GM12872 (cell line): ENCODE measurements at regions not wholly inside any gene's neighbourhood (a gene's known extent, or its start where the extent isn't known, plus 50 kb on each side); places are given as distances from the start of the nearest gene placed in this dataset.

Source experiments
- CTCF ChIP-seq: IDR thresholded peaks from 3 replicates; pipeline ENCODE4 v1.5.1; 2011; ENCODE audit warnings: low read depth, mild to moderate bottlenecking, low read length, moderate library complexity; ENCODE audit not compliant: insufficient read depth

GRCh38 chr4:186790630-186791029 is 67.0 kb upstream of the FAT1 start:
- TF ChIP-seq CTCF, result no peak

- no peak for TF ChIP-seq CTCF
These were observed 69.2 kb upstream of the FAT1 start for GRCh38 chr4:186792728-186793366.

GRCh38 chr4:186798951-186799659 is 75.4 kb upstream of the FAT1 start:
- no peak for TF ChIP-seq CTCF

- TF ChIP-seq CTCF, result no peak
These were observed 81.6 kb upstream of the FAT1 start for GRCh38 chr4:186805020-186805820.

GRCh38 chr4:186806679-186807421 is 83.2 kb upstream of the FAT1 start:
- no peak for TF ChIP-seq CTCF

GRCh38 chr4:186807808-186808629 is 84.4 kb upstream of the FAT1 start:
- no peak for TF ChIP-seq CTCF
